PC-3 (cell line): ENCODE measurements at regions not wholly inside any gene's neighbourhood (a gene's known extent, or its start where the extent isn't known, plus 50 kb on each side); places are given as distances from the start of the nearest gene placed in this dataset.

Experiments
- CTCF ChIP-seq: fragments of 300-600 bp; sonication (generic); conservative IDR thresholded peaks from 2 replicates; pipeline ENCODE4 v1.5.1; 2017; ENCODE audit warnings: antibody characterized with exemption, low read depth, mild to moderate bottlenecking, low read length
- EZH2 ChIP-seq: fragments of 300-600 bp; sonication (generic); IDR thresholded peaks from one replicate; pipeline ENCODE4 v1.6.1; 2017; ENCODE audit warnings: antibody characterized with exemption, mild to moderate bottlenecking, low read length; ENCODE audit not compliant: unreplicated experiment
- EZH2phosphoT487 ChIP-seq: fragments of 300-600 bp; sonication (generic); IDR thresholded peaks from 2 replicates; pipeline ENCODE4 v1.6.1; 2018; ENCODE audit warnings: mild to moderate bottlenecking, antibody characterized with exemption, low read length, borderline replicate concordance

- no peak for TF ChIP-seq CTCF
- no peak for TF ChIP-seq EZH2
- no peak for TF ChIP-seq EZH2phosphoT487
These were observed 729.1 kb upstream of the SOX11 start for GRCh38 chr2:4963106-4963505.
